DND-41 (cell line): ENCODE measurements at regions not wholly inside any gene's neighbourhood (a gene's known extent, or its start where the extent isn't known, plus 50 kb on each side); places are given as distances from the start of the nearest gene placed in this dataset.
"Not testable (repeated sequence)": the region's sequence is repeated elsewhere in the genome, so short reads cannot be mapped to it uniquely, and the experiment has no call there.

Experiments used
- ATAC-seq: fragments of 200-7000 bp; cut with Tn5 transposase; 3 replicates; pipeline ENCODE4 v1.9.1; 2021; ENCODE audit warnings: low read depth; ENCODE audit not compliant: insufficient read depth
- DNase-seq: peaks from one replicate; pipeline ENCODE4 v3.0.0-alpha.2; 2020
- H2AFZ ChIP-seq: 2 replicates; pipeline ENCODE4 v1.6.0; 2012; ENCODE audit warnings: low read depth, low read length
- H3K27ac ChIP-seq: 2 replicates; pipeline ENCODE4 v1.5.1; 2012; ENCODE audit warnings: low read length, inconsistent platforms
- H3K27me3 ChIP-seq: fragments of 200-600 bp; sonication (generic); 2 replicates; pipeline ENCODE4 v1.6.0; 2012; ENCODE audit warnings: low read length, mild to moderate bottlenecking, inconsistent platforms; ENCODE audit not compliant: insufficient read depth, poor library complexity
- H3K36me3 ChIP-seq: 2 replicates; pipeline ENCODE4 v1.5.1; 2012; ENCODE audit warnings: low read length, inconsistent platforms; ENCODE audit not compliant: insufficient read depth
- H3K4me1 ChIP-seq: 2 replicates; pipeline ENCODE4 v1.5.1; 2012; ENCODE audit warnings: mild to moderate bottlenecking, low read length; ENCODE audit not compliant: insufficient read depth
- H3K4me2 ChIP-seq: 2 replicates; pipeline ENCODE4 v1.6.0; 2012; ENCODE audit warnings: mild to moderate bottlenecking, moderate library complexity, low read length, inconsistent platforms; ENCODE audit not compliant: insufficient read depth
- H3K4me3 ChIP-seq, 2 experiments: fragments of 200-600 bp in 1 of 2; shearing (Covaris generic) in 1 of 2; 2 replicates each; pipeline ENCODE4 v1.5.1; 2012 to 2016; ENCODE audit warnings: inconsistent platforms in 2 of 2, low read length in 2 of 2, mild to moderate bottlenecking in 2 of 2, low read depth in 1 of 2, moderate library complexity in 1 of 2
- H3K79me2 ChIP-seq: 2 replicates; pipeline ENCODE4 v1.6.0; 2012; ENCODE audit warnings: low read length, inconsistent platforms; ENCODE audit not compliant: insufficient read depth
- H3K9ac ChIP-seq: 2 replicates; pipeline ENCODE4 v1.6.0; 2012; ENCODE audit warnings: low read depth, mild to moderate bottlenecking, inconsistent platforms, low read length, moderate library complexity
- H3K9me3 ChIP-seq: 2 replicates; pipeline ENCODE4 v1.5.1; 2012; ENCODE audit warnings: low read length, moderate library complexity, mild to moderate bottlenecking, inconsistent platforms; ENCODE audit not compliant: insufficient read depth, severe bottlenecking
- H4K20me1 ChIP-seq: 2 replicates; pipeline ENCODE4 v1.6.0; 2012; ENCODE audit warnings: low read length; ENCODE audit not compliant: insufficient read depth
- CTCF ChIP-seq: IDR thresholded peaks from 2 replicates; pipeline ENCODE4 v1.5.1; 2012; ENCODE audit warnings: borderline replicate concordance, low read length, moderate library complexity, mild to moderate bottlenecking; ENCODE audit not compliant: poor library complexity, severe bottlenecking; ENCODE audit errors: extremely low read depth
- EZH2 ChIP-seq: IDR thresholded peaks from 3 replicates; pipeline ENCODE4 v1.6.1; 2012; ENCODE audit warnings: borderline replicate concordance, low read depth, mild to moderate bottlenecking, moderate library complexity, low read length, inconsistent platforms; ENCODE audit not compliant: severe bottlenecking

DNA sequence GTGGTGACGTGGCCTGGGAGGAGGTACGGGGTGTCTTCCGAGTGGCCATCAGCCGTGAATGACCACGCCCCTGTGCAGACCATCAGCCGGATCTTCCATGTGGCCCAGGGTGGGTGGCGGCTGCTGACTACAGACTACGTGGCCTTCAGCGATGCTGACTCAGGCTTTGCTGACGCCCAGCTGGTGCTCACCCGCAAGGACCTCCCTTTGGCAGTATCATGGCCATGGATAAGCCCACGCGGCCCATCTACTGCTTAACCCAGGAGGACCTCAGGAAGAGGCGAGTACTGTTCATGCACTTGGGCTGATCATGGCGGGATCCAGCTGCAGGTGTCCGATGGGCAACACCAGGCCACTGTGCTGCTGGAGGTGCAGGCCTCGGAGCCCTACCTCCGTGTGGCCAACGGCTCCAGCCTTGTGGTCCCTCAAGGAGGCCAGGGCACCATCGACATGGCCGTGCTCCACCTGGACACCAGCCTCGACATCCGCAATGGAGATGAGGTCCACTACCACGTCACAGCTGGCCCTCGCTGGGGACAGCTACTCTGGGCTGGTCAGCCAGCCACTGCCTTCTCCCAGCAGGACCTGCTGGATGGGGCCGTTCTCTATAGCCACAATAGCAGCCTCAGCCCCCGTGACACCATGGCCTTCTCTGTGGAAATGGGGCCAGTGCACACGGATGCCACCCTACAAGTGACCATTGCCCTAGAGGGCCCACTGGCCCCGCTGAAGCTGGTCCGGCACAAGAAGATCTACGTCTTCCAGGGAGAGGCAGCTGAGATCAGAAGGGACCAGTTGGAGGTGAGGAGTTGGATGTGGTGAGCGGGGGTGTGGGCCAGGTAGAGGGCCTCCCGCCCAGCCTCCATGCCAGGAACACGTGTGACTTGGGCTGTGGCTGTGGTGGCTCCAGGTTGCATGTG, 178.4 kb downstream of the TBC1D2B start:
- Histone ChIP-seq H3K4me3 (no peak overlapping the region), H3K27me3 (no peaks in the 10 kb centered on the region), H3K4me1 (no peaks in the 10 kb centered on the region), H3K36me3 (no peaks in the 10 kb centered on the region), H3K79me2 (no peaks in the 10 kb centered on the region), H3K9ac (no peak overlapping the region), H3K9me3 (no peaks in the 10 kb centered on the region), H4K20me1 (0 out of 2 replicates have a peak, but pooled peaks cover 4% of the 10 kb centered on the region), H3K27ac (no peak overlapping the region), H3K4me2 (no peak overlapping the region), H2AFZ (no peak overlapping the region)
- no peak for DNase-seq
- ATAC-seq, result no peak
- TF ChIP-seq EZH2 (no peak), CTCF (no peak)

GRCh38 chr15:77897896-77898406, 179.6 kb downstream of the TBC1D2B start:
- Histone ChIP-seq H3K4me3 (no peak overlapping the region), H2AFZ (no peak overlapping the region), H4K20me1 (0 out of 2 replicates have a peak, but pooled peaks cover 4% of the 10 kb centered on the region), H3K27ac (no peak overlapping the region), H3K4me2 (no peak overlapping the region), H3K36me3 (no peaks in the 10 kb centered on the region), H3K4me1 (no peaks in the 10 kb centered on the region), H3K27me3 (no peaks in the 10 kb centered on the region), H3K79me2 (no peaks in the 10 kb centered on the region), H3K9me3 (no peaks in the 10 kb centered on the region), H3K9ac (no peak overlapping the region)
- DNase-seq, result no peak
- TF ChIP-seq CTCF (no peak), EZH2 (no peak)
- ATAC-seq, result no peak

GRCh38 chr15:77897113-77897895, 180.2 kb downstream of the TBC1D2B start:
- H3K4me3 ChIP-seq, H3K27ac ChIP-seq, H3K27me3 ChIP-seq, H3K9ac ChIP-seq, ATAC-seq, H3K36me3 ChIP-seq, H3K4me1 ChIP-seq, H3K79me2 ChIP-seq, H4K20me1 ChIP-seq, DNase-seq, H2AFZ ChIP-seq, H3K9me3 ChIP-seq, H3K4me2 ChIP-seq: not testable (repeated sequence)

DNA sequence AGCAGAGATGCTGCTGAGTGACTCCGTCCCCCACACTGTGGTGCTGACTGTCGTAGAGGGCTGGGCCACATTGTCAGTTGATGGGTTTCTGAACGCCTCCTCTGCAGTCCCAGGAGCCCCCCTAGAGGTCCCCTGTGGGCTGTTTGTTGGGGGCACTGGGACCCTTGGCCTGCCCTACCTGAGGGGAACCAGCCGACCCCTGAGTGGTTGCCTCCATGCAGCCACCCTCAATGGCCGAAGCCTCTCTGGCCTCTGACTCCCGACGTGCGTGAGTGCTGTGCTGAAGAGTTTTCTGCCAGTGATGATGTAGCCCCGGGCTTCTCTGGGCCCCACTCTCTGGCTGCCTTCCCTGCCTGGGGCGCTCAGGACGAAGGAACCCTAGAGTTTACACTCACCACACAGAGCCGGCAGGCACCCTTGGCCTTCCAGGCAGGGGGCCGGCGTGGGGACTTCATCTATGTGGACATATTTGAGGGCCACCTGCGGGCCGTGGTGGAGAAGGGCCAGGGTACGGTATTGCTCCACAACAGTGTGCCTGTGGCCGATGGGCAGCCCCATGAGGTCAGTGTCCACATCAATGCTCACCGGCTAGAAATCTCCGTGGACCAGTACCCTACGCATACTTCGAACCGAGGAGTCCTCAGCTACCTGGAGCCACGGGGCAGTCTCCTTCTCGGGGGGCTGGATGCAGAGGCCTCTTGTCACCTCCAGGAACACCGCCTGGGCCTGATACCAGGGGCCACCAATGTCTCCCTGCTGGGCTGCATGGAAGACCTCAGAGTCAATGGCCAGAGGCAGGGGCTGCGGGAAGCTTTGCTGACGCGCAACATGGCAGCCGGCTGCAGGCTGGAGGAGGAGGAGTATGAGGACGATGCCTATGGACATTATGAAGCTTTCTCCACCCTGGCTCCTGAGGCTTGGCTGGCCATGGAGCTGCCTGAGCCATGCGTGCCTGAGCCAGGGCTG, 181.1 kb downstream of the TBC1D2B start:
- not testable (repeated sequence) for H3K27me3 ChIP-seq, H4K20me1 ChIP-seq, H3K4me1 ChIP-seq, H3K9me3 ChIP-seq, H2AFZ ChIP-seq, H3K36me3 ChIP-seq, H3K79me2 ChIP-seq, H3K4me3 ChIP-seq, ATAC-seq, H3K4me2 ChIP-seq, H3K9ac ChIP-seq, H3K27ac ChIP-seq, DNase-seq
